ENCODE measurements at regions not wholly inside any gene's neighbourhood (a gene's known extent, or its start where the extent isn't known, plus 50 kb on each side); places are given as distances from the start of the nearest gene placed in this dataset.

DNA sequence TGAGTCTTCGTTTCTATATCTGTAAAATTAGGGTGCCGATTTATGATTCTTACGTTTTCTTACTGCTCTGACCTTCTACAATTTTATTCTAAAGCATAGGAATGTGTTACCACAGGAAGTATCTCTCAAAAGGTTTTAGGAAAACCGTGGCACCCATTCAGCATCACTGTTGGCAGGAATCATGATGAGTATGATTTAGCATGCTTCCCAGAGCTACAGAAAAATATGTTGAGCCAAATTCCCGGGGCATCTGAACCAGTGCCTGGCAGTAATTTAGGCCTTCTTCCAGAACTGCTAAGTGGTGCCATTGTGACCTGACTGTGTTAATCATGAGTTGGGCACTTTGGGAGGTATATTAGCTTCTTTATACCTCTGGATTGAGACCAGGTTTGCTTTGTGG lies 605.0 kb upstream of the RAG2 start:
- no TSS peak for BruUV-seq (replicated peaks)
- H3K27me3 ChIP-seq (ENCODE audit: control insufficient read depth, insufficient read depth, low read length) = no peaks in the 10 kb centered on the region
- in situ Hi-C loops (cut with HindIII; ENCODE audit: low pct_unique_long_range_greater_than_20kb, low sequenced_read_pairs) = no loop called here
- no peaks in the 10 kb centered on the region for H3K9me3 ChIP-seq (ENCODE audit: control insufficient read depth, insufficient read depth, low read depth, low read length)
- no peak for ATAC-seq
- no peak overlapping the region for H3K4me3 ChIP-seq (ENCODE audit: low read depth in 2 of 2, low read length in 2 of 2)
- no peaks in the 10 kb centered on the region for H3K4me1 ChIP-seq (ENCODE audit: control insufficient read depth, insufficient read depth, low read length)
- DNase-seq (ENCODE audit: low read depth, low spot score) = no peak
- no peaks in the 10 kb centered on the region for H3K36me3 ChIP-seq (ENCODE audit: control insufficient read depth, insufficient read depth, low read length)
- intact Hi-C loops (cut with micrococcal nuclease; ENCODE audit: unreplicated experiment) = no loop called here
- ChIA-PET CTCF (no interaction called here), POLR2A (no interaction called here)
- H3K27ac ChIP-seq (ENCODE audit: low read length) = no peak overlapping the region
- TF ChIP-seq, protein P1, sequence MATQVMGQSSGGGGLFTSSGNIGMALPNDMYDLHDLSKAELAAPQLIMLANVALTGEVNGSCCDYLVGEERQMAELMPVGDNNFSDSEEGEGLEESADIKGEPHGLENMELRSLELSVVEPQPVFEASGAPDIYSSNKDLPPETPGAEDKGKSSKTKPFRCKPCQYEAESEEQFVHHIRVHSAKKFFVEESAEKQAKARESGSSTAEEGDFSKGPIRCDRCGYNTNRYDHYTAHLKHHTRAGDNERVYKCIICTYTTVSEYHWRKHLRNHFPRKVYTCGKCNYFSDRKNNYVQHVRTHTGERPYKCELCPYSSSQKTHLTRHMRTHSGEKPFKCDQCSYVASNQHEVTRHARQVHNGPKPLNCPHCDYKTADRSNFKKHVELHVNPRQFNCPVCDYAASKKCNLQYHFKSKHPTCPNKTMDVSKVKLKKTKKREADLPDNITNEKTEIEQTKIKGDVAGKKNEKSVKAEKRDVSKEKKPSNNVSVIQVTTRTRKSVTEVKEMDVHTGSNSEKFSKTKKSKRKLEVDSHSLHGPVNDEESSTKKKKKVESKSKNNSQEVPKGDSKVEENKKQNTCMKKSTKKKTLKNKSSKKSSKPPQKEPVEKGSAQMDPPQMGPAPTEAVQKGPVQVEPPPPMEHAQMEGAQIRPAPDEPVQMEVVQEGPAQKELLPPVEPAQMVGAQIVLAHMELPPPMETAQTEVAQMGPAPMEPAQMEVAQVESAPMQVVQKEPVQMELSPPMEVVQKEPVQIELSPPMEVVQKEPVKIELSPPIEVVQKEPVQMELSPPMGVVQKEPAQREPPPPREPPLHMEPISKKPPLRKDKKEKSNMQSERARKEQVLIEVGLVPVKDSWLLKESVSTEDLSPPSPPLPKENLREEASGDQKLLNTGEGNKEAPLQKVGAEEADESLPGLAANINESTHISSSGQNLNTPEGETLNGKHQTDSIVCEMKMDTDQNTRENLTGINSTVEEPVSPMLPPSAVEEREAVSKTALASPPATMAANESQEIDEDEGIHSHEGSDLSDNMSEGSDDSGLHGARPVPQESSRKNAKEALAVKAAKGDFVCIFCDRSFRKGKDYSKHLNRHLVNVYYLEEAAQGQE (IDR thresholded peaks at IDR 0.05; ENCODE audit: insufficient read depth in 1 of 2, low read depth in 2 of 2, low read length in 1 of 2) = no peak
- no peak for TF ChIP-seq CTCF (IDR thresholded peaks at IDR 0.05)
- no peak for TF ChIP-seq TCF7L2 (IDR thresholded peaks at IDR 0.05; ENCODE audit: low read depth, low read length)

DNA sequence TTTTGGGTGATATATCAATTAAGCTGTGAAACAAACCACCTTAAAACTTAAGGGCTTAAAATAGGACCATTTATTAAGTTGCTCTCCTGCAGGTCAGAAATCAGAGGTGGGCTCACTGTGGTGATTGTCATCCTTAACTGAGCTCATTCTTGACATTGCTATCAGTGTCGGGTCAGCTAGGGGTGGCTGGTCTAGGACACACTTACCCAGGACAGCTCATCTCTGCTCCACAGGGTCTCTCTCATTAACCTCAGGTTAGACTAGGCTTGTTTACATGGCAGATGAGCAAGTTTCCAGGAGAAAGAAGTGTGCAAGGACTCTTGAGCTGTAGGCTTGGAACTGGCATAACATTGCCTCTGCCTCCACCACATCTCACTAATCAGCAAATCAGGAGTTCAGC lies 601.0 kb upstream of the RAG2 start:
- TF ChIP-seq TCF7L2 (IDR thresholded peaks at IDR 0.05; ENCODE audit: low read depth, low read length) (no peak), CTCF (IDR thresholded peaks at IDR 0.05) (no peak), POLR2AphosphoS5 (IDR thresholded peaks at IDR 0.05; ENCODE audit: low read depth, low read length) (no peak), SIN3A (IDR thresholded peaks at IDR 0.05; ENCODE audit: borderline replicate concordance, insufficient read depth, low read depth, low read length) (no peak)
- TF ChIP-seq, protein P1 (IDR thresholded peaks at IDR 0.05; ENCODE audit: insufficient read depth in 1 of 2, low read depth in 2 of 2, low read length in 1 of 2) = no peak
- no peaks in the 10 kb centered on the region for H3K36me3 ChIP-seq (ENCODE audit: control insufficient read depth, insufficient read depth, low read length)
- in situ Hi-C loops (cut with HindIII; ENCODE audit: low pct_unique_long_range_greater_than_20kb, low sequenced_read_pairs) (no loop called here), intact Hi-C loops (cut with micrococcal nuclease; ENCODE audit: unreplicated experiment) (no loop called here)
- no peak overlapping the region for H3K4me3 ChIP-seq (ENCODE audit: low read depth in 2 of 2, low read length in 2 of 2)
- no peaks in the 10 kb centered on the region for H3K9me3 ChIP-seq (ENCODE audit: control insufficient read depth, insufficient read depth, low read depth, low read length)
- no peak overlapping the region for H3K27ac ChIP-seq (ENCODE audit: low read length)
- CTCF ChIA-PET = no interaction called here
- H3K4me1 ChIP-seq (ENCODE audit: control insufficient read depth, insufficient read depth, low read length) = no peaks in the 10 kb centered on the region
- POLR2A ChIA-PET = no interaction called here
- H3K27me3 ChIP-seq (ENCODE audit: control insufficient read depth, insufficient read depth, low read length) = no peaks in the 10 kb centered on the region
- ATAC-seq = no peak
- no peak for DNase-seq (ENCODE audit: low read depth, low spot score)
- no TSS peak for BruUV-seq (replicated peaks)

Measured in Panc1 (cell line).